ENCODE measurements at regions not wholly inside any gene's neighbourhood (a gene's known extent, or its start where the extent isn't known, plus 50 kb on each side); places are given as distances from the start of the nearest gene placed in this dataset.
A peak's percentile ranks its signal among the peaks of the same experiment; 100 is the strongest.

- H3K27ac ChIP-seq: peak overlapping the region; percentile 14 to 80 (median 58)
- no peak overlapping the region for H3K4me3 ChIP-seq
- H3K9me3 ChIP-seq: no peaks in the 10 kb centered on the region
- TF ChIP-seq EP300 (IDR thresholded peaks at IDR 0.05) (no peak), POLR2A (IDR thresholded peaks at IDR 0.05) (no peak), CTCF (IDR thresholded peaks at IDR 0.05) (no peak)
- no peak for DNase-seq (ENCODE audit: low spot score in 2 of 2)
- H3K27me3 ChIP-seq: no peaks in the 10 kb centered on the region
- H3K36me3 ChIP-seq: peaks cover 0 to 15% (median 0%) of the 10 kb centered on the region in 3 donors
- 65 to 86% methylated on average over 1 of the region's 1 CpG for WGBS, 2 donors
- H3K4me1 ChIP-seq: peaks cover 0 to 77% (median 46%) of the 10 kb centered on the region in 4 donors
Measured at GRCh38 chr16:27722207-27722606, 172.3 kb downstream of the KATNIP start.

- TF ChIP-seq POLR2A (IDR thresholded peaks at IDR 0.05) (no peak), EP300 (IDR thresholded peaks at IDR 0.05) (no peak), CTCF (IDR thresholded peaks at IDR 0.05) (no peak)
- 84% methylated on average over 7 of the region's 7 CpGs for WGBS, 2 donors
- DNase-seq (ENCODE audit: low spot score in 2 of 2): no peak
- Histone ChIP-seq H3K27me3 (no peaks in the 10 kb centered on the region), H3K4me1 (peaks cover 0 to 70% (median 43%) of the 10 kb centered on the region in 4 donors), H3K9me3 (no peaks in the 10 kb centered on the region), H3K4me3 (no peak overlapping the region), H3K36me3 (peaks cover 0 to 18% (median 0%) of the 10 kb centered on the region in 3 donors), H3K27ac (peak overlapping the region; percentile 14 to 80 (median 58))
Measured at GRCh38 chr16:27722892-27723450, 173.0 kb downstream of the KATNIP start.

- WGBS, 2 donors: 53 to 55% methylated on average over 15 of the region's 15 CpGs
- Histone ChIP-seq H3K27ac (peak overlapping the region; percentile 14 to 80 (median 54)), H3K4me1 (peaks cover 0 to 74% (median 46%) of the 10 kb centered on the region in 4 donors), H3K4me3 (no peak overlapping the region), H3K9me3 (no peaks in the 10 kb centered on the region), H3K27me3 (no peaks in the 10 kb centered on the region), H3K36me3 (peaks cover 0 to 18% (median 0%) of the 10 kb centered on the region in 3 donors)
- DNase-seq (ENCODE audit: low spot score in 2 of 2): no peak
- TF ChIP-seq CTCF (IDR thresholded peaks at IDR 0.05) (no peak), POLR2A (IDR thresholded peaks at IDR 0.05) (no peak), EP300 (IDR thresholded peaks at IDR 0.05) (peak in 1 of 2 donors; percentile 13)
Measured at GRCh38 chr16:27723711-27724481, 174.0 kb downstream of the KATNIP start.

- DNase-seq (ENCODE audit: low spot score in 2 of 2): no peak
- Histone ChIP-seq H3K9me3 (no peaks in the 10 kb centered on the region), H3K27me3 (no peaks in the 10 kb centered on the region), H3K4me3 (no peak overlapping the region), H3K4me1 (peaks cover 0 to 74% (median 43%) of the 10 kb centered on the region in 4 donors), H3K36me3 (peaks cover 0 to 18% (median 0%) of the 10 kb centered on the region in 3 donors), H3K27ac (peak overlapping the region; percentile 14 to 80 (median 54))
- TF ChIP-seq CTCF (IDR thresholded peaks at IDR 0.05) (no peak), POLR2A (IDR thresholded peaks at IDR 0.05) (no peak), EP300 (IDR thresholded peaks at IDR 0.05) (peak in 1 of 2 donors; percentile 3)
- 36 to 52% methylated on average over 8 of the region's 8 CpGs for WGBS, 2 donors
Measured at GRCh38 chr16:27724482-27725235, 174.7 kb downstream of the KATNIP start.
